Uterus (tissue), 3 donors: ENCODE measurements at regions not wholly inside any gene's neighbourhood (a gene's known extent, or its start where the extent isn't known, plus 50 kb on each side); places are given as distances from the start of the nearest gene placed in this dataset.

ENCODE experiments used
- DNase-seq, 2 donors: peaks; one replicate each; pipeline ENCODE4 v3.0.0-alpha.2; 2019 to 2020
- H3K27ac ChIP-seq, 2 donors: fragments of 200-600 bp; sonication (generic); 1 replicate in 1 of 2; 2 replicates in 1 of 2; pipeline ENCODE4 v1.5.1; 2016 to 2018
- H3K27me3 ChIP-seq, 2 donors: fragments of 200-600 bp; sonication (generic); one replicate each; pipeline ENCODE4 v1.5.1; 2018 to 2019; ENCODE audit warnings: control low read depth in 1 of 2
- H3K36me3 ChIP-seq, 2 donors: fragments of 200-600 bp; sonication (generic); one replicate each; pipeline ENCODE4 v1.5.1; 2019; ENCODE audit warnings: control low read depth in 1 of 2
- H3K4me1 ChIP-seq, 2 donors: fragments of 200-600 bp; sonication (generic); one replicate each; pipeline ENCODE4 v1.5.1; 2018 to 2019; ENCODE audit warnings: control low read depth in 1 of 2
- H3K4me3 ChIP-seq, 2 donors: fragments of 200-600 bp; sonication (generic); 1 replicate in 1 of 2; 2 replicates in 1 of 2; pipeline ENCODE4 v1.5.1; 2018 to 2019; ENCODE audit warnings: mild to moderate bottlenecking in 1 of 2
- H3K9me3 ChIP-seq, 2 donors: fragments of 200-600 bp; sonication (generic); one replicate each; pipeline ENCODE4 v1.5.1; 2019; ENCODE audit warnings: control low read depth in 1 of 2
- POLR2A ChIP-seq, 2 donors: fragments of 450-650 bp; IDR thresholded peaks; one replicate each; pipeline ENCODE4 v1.6.1; 2016; ENCODE audit warnings: antibody characterized with exemption in 2 of 2, mild to moderate bottlenecking in 1 of 2, moderate library complexity in 1 of 2
- intact Hi-C: fragments of 100-400 bp; cut with DNase I; formaldehyde crosslinking; loops from one replicate; pipeline ENCODE4 v1.15.1; 2023; ENCODE audit warnings: low total_unique reads
- TF ChIP-seq, protein P1 (sequence below), 4 experiments: fragments of 200-600 bp in 2 of 4; fragments of 450-650 bp in 2 of 4; sonication (generic) in 2 of 4; IDR thresholded peaks; one replicate each; pipeline ENCODE4 v1.5.1; 2016 to 2019; ENCODE audit warnings: antibody characterized with exemption in 4 of 4, mild to moderate bottlenecking in 2 of 4, moderate library complexity in 1 of 4
- donor health status: DM: yes; HTN: yes; CAD: no.

DNA sequence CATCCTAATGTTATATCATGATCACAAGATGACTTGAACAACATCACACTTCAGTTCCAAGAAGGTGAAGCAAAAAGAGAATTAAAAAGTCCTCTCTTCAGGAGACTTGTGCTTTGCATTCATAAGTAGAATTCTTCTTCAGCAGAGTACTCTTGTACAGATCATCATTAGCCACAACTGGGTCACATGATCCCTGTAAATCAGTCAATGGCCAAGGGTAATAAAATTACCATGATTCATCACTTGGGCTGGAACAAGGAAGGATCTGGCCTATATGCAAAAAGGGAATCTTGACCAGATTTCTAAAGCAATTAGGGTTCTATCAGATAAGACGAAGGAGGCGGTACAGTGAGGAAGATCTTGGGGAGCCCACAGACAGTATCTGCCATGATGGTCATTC is 458.0 kb upstream of the DEPDC1 start:
- Histone ChIP-seq H3K36me3 (no peaks in the 10 kb centered on the region), H3K27ac (no peak overlapping the region), H3K9me3 (no peaks in the 10 kb centered on the region), H3K27me3 (no peaks in the 10 kb centered on the region), H3K4me1 (no peaks in the 10 kb centered on the region), H3K4me3 (no peak overlapping the region)
- no peak for TF ChIP-seq POLR2A (IDR thresholded peaks at IDR 0.05)
- TF ChIP-seq, protein P1, sequence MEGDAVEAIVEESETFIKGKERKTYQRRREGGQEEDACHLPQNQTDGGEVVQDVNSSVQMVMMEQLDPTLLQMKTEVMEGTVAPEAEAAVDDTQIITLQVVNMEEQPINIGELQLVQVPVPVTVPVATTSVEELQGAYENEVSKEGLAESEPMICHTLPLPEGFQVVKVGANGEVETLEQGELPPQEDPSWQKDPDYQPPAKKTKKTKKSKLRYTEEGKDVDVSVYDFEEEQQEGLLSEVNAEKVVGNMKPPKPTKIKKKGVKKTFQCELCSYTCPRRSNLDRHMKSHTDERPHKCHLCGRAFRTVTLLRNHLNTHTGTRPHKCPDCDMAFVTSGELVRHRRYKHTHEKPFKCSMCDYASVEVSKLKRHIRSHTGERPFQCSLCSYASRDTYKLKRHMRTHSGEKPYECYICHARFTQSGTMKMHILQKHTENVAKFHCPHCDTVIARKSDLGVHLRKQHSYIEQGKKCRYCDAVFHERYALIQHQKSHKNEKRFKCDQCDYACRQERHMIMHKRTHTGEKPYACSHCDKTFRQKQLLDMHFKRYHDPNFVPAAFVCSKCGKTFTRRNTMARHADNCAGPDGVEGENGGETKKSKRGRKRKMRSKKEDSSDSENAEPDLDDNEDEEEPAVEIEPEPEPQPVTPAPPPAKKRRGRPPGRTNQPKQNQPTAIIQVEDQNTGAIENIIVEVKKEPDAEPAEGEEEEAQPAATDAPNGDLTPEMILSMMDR (IDR thresholded peaks at IDR 0.05): no peak
- intact Hi-C loops: no loop called here
- no peak for DNase-seq

DNA sequence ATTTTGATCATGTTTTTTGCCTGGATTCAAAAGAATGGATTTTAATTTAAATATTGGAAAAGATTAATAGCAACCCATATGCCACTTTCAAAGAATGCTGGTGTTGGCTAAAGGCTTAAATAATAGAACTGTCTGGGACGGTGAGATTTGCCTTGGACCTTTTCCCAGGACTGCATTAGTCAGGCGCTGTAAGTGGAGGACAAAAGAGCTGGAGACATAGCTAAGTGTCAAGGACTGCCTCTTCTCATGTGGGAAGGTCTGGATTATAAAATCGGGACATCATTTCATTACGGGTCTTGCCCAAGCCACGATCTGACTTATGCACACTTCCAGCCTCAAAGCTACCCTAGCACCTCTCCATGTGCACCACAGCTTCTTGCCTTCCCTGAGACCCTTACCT is 458.5 kb upstream of the DEPDC1 start:
- no peak for DNase-seq
- no peaks in the 10 kb centered on the region for H3K36me3 ChIP-seq
- H3K9me3 ChIP-seq: no peaks in the 10 kb centered on the region
- H3K4me3 ChIP-seq: no peak overlapping the region
- H3K27ac ChIP-seq: no peak overlapping the region
- no peak for TF ChIP-seq POLR2A (IDR thresholded peaks at IDR 0.05)
- TF ChIP-seq, protein P1 (IDR thresholded peaks at IDR 0.05): no peak
- H3K4me1 ChIP-seq: no peaks in the 10 kb centered on the region
- intact Hi-C loops: no loop called here
- no peaks in the 10 kb centered on the region for H3K27me3 ChIP-seq

GRCh38 chr1:68958958-68959357 is 462.1 kb upstream of the DEPDC1 start:
- no peaks in the 10 kb centered on the region for H3K4me1 ChIP-seq
- no peak overlapping the region for H3K4me3 ChIP-seq
- H3K27ac ChIP-seq: peak overlapping the region in 1 of 2 donors; percentile 8
- TF ChIP-seq, protein P1 (IDR thresholded peaks at IDR 0.05): no peak
- TF ChIP-seq POLR2A (IDR thresholded peaks at IDR 0.05): no peak
- intact Hi-C loops: no loop called here
- no peaks in the 10 kb centered on the region for H3K9me3 ChIP-seq
- no peaks in the 10 kb centered on the region for H3K36me3 ChIP-seq
- DNase-seq: no peak
- no peaks in the 10 kb centered on the region for H3K27me3 ChIP-seq

- Histone ChIP-seq H3K4me3 (no peak overlapping the region), H3K27ac (no peak overlapping the region), H3K4me1 (no peaks in the 10 kb centered on the region), H3K27me3 (no peaks in the 10 kb centered on the region), H3K36me3 (no peaks in the 10 kb centered on the region), H3K9me3 (no peaks in the 10 kb centered on the region)
- DNase-seq: no peak
- TF ChIP-seq POLR2A (IDR thresholded peaks at IDR 0.05): no peak
- TF ChIP-seq, protein P1 (IDR thresholded peaks at IDR 0.05): no peak
- intact Hi-C loops: no loop called here
Observed at GRCh38 chr1:68959461-68960030, 462.7 kb upstream of the DEPDC1 start.

GRCh38 chr1:68961143-68961542 is 464.3 kb upstream of the DEPDC1 start:
- intact Hi-C loops: no loop called here
- Histone ChIP-seq H3K27ac (no peak overlapping the region), H3K27me3 (no peaks in the 10 kb centered on the region), H3K36me3 (no peaks in the 10 kb centered on the region), H3K4me3 (no peak overlapping the region), H3K9me3 (no peaks in the 10 kb centered on the region), H3K4me1 (no peaks in the 10 kb centered on the region)
- DNase-seq: no peak
- no peak for TF ChIP-seq POLR2A (IDR thresholded peaks at IDR 0.05)

DNA sequence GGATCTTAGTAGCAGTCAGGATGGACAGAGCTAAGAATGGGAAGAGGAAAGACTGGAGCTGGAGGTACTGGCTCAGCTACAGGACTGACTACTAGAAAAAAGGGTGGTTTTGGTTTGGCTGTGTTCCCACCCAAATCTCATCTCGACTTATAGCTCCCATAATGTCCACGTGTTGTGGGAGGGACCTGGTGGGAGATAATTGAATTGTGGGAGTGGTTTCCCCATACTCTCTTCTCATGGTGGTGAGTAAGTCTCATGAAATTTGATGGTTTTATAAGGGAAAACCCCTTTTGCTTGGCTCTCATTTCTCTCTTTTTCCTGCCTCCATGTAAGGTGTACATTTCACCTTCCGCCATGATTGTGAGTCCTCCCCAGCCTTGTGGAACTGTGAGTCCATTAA is 466.5 kb upstream of the DEPDC1 start:
- Histone ChIP-seq H3K27me3 (no peaks in the 10 kb centered on the region), H3K27ac (no peak overlapping the region), H3K36me3 (no peaks in the 10 kb centered on the region), H3K9me3 (no peaks in the 10 kb centered on the region), H3K4me3 (no peak overlapping the region), H3K4me1 (no peaks in the 10 kb centered on the region)
- TF ChIP-seq POLR2A (IDR thresholded peaks at IDR 0.05): no peak
- TF ChIP-seq, protein P1 (IDR thresholded peaks at IDR 0.05): no peak
- intact Hi-C loops: no loop called here
- no peak for DNase-seq
